NCI-H1417 (cell line): ENCODE measurements at regions not wholly inside any gene's neighbourhood (a gene's known extent, or its start where the extent isn't known, plus 50 kb on each side); places are given as distances from the start of the nearest gene placed in this dataset.
"Not testable (repeated sequence)": the region's sequence is repeated elsewhere in the genome, so short reads cannot be mapped to it uniquely, and the experiment has no call there.

Experiments
- DNase-seq, 3 experiments: peaks; one replicate each; lab custom pipeline; 2025; lab: John Stamatoyannopoulos, UW

DNA sequence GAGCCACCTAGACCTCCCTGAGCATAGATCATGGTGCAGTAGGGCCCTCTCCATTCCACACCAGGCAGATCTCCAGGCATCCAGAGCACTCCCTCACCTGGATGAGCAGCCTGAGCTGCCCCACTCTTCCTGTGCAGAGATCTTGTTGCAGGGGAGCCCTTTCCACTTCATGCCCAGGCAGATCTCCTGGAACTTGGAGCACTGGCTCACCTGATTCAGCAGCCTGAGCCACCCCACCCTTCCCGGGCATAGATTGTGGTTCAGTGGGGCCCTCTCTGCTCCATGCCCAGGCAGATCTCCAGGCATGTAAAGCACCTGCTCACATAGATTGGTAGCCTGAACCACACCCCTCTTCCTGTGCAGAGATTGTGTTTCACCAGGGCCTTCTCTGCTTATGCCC lies 78.0 kb downstream of the SEC16B start:
- no peak for DNase-seq

DNA sequence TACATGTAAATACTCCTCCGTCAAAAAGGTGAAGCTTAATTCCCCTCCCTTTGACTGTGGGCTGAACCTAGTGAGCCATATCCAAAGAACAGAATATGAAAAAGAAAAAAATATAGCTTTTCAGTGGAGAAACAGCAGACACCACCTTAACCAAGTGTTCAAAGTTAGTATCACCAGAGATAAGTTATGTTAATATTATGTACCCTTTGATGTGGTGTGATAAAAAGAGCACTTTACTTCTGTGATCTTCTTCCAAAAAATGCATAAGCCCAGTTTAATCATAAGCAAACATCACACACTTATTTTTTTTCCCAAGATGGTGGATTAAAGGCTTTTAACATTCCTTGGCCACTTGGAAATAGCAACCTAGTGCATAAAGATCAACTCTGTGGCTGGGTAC lies 79.4 kb downstream of the SEC16B start:
- no peak for DNase-seq

DNA sequence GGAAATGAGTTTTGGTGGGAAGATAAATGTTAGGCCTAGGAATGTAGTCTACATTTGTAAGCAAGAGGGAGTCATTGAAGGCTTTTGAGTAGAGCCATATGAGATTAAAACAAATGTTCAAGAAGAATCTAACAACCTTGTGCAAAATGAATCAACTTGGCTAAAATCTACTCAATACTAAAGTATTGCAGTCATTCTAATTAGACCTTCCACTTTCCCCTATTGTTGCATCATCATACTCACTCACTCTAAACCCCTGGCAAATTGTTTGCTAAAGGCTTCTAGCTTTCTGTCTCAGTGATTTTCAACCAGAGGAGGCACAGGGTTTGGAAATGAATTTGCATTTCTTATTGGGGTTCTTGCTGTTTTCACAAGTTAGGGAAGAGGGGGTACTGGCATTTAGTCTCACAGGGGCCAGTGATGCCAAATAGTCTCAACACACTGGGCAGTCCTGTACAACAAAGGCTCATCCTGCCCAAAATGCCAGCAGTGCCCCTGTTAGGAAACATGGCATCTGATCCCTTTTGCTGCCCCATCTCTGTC lies 85.3 kb downstream of the SEC16B start:
- DNase-seq: no peak

DNA sequence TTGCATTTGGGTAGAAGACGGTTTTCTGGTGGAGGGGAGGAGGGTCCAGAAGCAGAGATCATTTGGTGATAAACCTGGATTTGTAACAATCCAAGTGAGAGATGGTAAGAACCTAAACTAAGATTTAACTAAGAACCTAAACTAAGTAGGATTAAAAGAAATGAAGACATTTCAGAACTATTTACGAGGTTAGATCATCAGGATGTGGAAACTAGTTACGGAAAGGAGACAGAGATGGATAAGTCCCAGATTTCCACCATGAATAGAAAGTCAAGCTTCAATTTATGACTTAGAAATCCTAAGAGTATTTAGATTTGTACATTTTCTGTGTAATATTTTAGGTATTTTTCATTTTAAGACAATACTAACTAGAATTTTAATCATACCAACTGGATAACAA lies 86.3 kb downstream of the SEC16B start:
- DNase-seq: no peak

DNA sequence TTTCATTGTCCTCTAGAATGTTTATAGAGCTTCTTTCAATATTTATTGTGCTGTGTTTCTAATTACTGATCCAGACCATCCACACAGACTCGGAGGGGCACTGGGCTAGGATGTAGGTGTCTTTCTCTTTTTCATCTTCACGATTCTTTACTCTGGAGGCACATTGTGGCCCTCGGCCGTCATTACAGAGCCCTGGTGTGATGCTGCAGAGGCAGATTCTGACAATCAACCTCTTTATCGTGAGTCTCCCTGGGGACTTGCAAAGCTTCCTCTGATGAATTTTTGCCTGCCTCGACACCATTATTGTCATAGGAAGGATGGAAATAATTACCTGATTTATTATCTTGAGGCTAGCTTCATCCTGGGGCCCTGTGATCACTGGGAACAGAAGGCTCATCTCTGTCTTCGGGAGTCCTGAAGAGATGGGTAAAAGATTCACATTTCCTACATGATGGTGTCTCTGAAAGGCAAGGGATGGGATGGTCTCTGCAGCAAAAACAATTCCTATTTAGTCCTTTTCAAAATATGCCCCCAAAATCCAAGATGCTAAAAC lies 89.4 kb downstream of the SEC16B start:
- peak in 2 of 3 experiments; percentile 34 to 44 for DNase-seq

DNA sequence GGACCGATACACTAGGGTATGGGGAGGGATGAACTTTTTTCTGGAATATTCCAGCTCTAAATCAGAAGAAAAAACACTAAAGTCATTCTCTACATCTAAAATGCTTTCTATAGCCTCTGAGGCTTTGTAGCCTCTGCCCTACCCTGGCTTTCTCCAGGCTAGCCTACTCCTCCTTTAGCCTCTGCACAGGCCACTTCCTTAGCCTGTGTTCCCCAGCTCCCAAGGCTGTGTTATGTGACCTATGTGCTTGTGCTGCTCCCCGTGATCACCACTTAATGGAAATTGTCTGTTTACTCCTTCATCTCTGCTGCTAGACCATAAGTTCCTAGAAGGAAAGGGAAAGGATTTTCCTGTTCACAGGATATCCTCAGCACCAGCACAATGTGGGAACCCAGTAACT lies 92.8 kb downstream of the SEC16B start:
- no peak for DNase-seq

DNA sequence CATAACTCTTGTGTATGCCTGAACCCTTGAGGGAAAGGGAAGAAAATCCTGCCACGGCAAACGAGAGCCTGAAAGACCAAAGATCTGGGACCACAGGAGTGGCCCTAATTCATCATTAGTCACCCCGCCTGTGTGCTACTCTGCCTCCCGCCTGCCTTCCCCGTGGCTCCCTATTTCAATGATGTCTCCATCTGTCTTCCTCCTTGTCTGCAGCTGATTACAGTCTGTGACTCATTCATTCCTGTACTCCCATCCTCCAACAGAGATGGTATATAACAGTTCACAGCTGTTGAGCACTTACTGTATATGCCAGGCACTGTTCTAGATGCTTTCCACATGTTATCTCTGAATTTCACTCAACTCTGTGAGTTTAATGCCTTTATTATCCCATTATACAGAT lies 96.6 kb downstream of the SEC16B start:
- peak in 2 of 3 experiments; percentile 15 to 64 for DNase-seq

DNA sequence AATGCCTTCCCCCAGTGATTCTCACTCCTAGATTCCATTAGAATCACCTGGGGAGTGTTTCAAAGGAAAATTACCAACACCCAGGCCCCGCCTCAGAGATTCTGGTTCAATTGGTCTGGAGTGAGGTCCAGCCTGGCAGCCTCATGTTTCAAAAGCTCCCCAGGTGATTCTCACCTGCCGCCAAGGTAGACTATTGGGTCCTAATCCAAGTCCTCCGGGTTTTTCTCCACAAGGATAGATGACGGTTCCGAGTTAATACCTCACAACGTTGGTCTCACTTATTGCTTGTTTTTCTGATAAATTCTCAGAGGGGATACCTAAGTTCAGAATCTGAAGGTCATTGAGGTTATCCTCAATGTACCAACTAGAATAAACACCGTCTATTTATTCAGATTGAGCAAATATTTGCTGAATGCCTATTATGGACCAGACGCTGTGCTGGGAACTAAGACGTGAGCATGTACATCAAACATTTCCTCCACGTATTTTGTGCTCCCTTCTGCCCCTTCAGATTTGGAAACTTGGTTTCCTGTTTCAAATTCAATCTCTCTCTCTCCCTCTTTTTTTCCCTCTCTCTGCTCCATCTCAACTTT lies 97.5 kb downstream of the SEC16B start:
- DNase-seq: peak; percentile 56 to 84 (median 67)

DNA sequence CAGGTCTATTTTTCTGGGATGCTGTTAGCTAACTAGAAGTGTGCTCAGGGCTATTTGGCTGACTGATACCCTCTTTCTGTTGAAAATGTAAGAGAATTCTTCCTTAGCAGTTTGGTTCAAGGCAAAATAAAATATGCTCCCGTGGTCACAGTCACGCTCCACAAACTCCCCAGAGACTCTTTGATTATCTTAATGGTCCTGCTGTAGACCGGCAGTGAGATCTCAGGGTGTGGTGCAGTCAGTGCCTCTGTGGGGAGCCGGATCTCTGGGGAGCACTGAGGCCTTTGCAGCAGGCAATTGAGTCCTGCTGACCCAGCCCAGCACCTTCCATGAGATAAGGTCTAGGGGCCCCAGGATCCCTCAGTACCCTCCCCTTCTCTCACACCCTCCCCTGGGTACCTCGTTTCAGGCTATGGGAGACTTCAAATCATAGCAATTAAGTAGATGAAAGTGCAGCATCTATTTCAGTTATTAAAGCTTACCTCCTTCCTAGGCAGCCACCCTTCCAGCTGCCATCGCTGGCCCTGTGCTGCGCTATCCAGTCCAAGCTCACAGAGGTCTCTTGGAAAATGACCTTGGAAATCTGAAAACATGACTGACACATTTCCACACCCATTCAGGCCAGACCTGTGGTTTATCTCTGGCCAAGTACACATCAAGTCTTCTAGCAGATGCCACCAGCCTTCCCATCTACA lies 98.1 kb downstream of the SEC16B start:
- peak in 1 of 3 experiments; percentile 65 for DNase-seq

DNA sequence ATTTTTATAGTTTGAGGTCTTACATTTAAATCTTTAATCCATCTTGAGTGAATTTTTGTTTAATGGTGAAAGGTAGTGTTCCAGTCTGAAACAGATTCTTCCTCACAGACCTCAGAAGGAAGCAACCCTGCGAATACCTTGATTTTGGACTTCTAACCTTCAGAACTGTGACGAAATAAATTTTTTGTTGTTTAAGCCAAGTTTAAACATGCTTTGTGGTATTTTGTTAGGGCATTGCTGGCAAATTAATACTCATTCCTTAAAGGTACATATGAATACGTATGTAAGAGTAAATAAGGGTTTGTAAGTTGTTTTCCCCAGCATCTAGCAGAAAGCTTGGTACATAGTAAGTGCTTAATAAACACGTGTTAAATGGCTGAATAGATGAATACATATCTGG lies 100.3 kb downstream of the SEC16B start:
- no peak for DNase-seq

DNA sequence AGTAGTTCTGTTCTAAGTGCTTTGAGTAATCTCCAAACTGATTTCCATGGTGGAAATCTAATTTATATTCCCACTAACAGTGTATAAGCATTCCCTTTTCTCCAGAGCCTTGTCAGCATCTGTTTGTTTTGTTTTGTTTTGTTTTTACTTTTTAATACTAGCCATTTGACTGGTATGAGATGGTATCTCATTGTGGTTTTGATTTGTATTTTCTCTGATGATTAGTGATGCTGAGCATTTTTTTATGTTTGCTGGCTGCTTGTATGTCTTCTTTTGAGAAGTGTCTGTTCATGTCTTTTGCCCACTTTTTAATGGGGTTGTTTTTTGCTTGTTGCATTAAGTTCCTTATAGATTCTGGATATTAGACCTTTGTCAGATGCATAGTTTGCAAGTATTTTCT lies 100.8 kb downstream of the SEC16B start:
- not testable (repeated sequence) for DNase-seq

DNA sequence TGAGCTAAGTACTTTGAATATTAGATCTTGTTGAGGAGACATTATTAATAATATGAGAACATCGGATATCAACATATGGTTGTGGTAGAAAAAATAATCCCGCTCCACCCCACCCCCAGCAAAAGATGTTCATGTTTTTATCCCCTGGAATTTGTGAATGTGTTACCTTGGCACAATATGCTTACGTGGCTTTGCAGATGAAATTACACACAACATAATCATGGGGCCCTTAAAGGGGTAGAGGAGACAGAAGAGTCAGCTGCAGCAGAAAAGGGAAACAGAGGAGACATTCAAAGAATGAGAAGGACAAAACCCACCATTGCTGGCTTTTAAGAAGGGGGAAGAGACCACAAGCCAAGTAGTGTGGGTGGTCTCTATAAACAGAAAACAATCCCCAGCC lies 104.1 kb downstream of the SEC16B start:
- no peak for DNase-seq

DNA sequence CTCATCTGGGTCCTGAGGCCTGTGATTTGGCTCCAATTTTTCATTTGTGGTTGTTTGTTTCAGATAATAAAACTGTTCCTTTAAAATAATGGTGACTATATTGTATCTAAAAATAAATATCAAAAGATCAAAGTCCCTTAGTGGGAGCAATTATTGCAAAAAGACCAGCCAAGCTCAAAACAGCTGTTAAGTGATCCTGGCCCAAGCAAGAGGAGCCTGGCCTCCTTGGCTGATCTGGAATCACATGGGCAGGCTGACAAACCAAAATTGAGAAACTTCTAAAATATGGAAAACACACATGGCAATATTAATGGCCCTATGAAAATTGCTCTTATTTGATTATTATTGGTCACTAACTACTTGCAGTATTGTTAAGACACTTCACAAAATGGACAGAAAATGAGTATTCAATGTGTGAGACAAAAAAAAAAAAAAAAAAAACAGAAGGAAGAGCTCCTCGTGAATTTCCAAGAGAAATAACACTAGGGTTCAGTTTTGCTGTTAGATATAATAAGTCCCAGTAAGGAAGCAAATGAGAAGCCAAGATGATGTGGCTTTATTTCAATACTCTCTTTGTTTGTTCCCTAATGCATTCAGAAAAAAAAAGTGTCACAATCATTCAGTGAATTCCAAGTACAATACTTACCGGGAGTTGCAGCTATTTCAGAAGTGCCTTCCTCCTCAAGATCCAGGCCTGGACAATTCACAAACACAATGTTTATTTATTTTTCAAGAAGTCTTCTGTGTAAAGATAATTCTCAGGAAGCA lies 105.1 kb downstream of the SEC16B start:
- no peak for DNase-seq

DNA sequence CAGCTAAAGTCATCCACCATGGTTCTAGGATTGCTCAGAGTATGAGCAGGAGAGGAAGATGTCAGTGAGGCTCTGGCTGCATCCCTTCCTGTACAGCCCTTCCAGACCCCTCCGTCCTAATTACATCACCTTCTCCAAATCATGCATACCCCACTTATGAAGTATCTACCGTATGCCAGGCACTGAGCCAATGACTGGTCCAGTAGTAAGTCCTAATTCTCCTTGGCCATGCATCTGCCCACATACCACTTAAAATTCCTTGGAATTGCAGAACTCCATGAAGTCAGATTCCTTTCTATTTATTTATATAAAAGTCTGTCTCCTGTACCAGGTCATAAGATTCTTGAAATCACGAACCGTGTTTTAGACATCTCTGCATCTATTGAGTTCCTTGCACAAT lies 106.1 kb downstream of the SEC16B start:
- DNase-seq: no peak

DNA sequence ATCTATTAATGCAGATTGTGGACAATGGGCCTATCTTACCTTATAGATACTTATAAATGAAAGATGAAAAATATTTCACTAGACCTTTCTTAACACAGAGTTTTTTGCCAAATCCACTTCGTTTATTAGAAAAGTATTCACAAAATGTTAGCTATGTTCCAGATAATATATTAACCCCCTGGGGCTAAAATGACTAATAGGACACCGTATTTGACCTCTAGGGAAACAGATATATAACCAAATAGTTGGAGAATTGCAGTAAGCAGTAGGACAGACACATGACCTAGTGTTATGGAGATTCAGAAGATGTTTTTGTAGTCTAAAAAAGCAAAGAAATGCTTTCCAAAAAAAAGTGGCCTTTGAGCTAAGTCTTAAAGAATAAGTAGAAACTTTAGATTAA lies 106.9 kb downstream of the SEC16B start:
- DNase-seq: no peak

DNA sequence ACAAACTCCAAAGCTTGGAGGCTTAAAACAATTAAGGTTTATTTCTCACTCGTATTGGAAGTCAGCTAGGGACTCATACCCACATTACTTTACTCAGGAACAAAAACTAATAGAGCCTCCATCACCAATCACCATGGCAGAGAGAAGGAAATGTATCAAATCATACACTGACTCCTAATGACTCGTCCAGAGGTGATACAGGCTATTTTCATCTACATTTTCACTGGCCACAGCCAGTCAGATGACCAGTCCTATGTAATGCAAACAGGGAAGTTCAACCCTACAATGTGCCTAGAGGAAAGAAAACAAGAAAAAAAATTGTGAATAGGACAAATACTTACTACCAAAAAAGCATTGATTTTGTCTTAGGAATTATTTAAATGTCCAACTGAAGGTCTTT lies 110.3 kb downstream of the SEC16B start:
- no peak for DNase-seq

DNA sequence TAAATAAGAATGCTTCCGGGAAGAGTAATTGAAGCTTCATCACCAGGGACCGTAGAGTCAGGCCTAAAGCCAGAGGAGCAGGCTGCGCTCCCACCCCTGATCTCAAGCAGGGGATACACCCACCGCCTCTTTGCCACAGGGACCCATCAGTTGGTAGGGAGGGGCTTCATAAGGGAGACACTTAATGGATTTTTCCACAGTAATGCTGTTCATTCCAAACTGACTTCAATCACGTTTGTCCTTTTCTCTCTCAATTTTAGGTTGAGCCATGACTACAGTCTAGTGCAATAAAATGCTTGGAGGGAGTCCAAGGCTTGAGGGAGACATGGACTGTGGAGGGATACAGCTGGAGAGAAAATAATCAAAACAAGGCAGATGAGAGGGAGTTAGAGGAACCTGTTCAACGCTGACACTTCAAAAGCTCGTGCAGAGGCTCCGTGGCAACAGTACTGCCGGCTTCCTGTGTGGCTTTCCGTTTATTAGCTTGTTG lies 111.5 kb downstream of the SEC16B start:
- peak; percentile 8 to 88 (median 67) for DNase-seq

DNA sequence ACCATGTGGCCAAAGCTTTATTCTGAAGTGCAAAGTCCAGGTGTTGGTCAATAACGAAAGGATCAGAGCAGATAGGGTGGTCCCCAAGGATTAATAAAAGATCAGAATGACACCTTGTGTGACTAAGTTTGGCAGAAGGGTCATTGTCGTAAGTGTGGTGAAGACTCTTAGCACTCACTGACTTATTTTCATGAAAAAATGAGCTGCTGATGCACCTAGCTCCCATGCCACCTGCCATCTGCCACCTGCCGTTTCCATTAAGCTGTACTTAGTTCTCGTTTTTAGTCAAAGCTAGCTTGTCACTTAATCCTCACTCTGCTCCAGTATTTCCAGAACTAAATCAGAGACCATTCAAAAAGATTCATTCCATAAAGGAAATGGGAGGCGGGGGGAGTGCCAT lies 112.6 kb downstream of the SEC16B start:
- DNase-seq: peak in 2 of 3 experiments; percentile 23 to 100

DNA sequence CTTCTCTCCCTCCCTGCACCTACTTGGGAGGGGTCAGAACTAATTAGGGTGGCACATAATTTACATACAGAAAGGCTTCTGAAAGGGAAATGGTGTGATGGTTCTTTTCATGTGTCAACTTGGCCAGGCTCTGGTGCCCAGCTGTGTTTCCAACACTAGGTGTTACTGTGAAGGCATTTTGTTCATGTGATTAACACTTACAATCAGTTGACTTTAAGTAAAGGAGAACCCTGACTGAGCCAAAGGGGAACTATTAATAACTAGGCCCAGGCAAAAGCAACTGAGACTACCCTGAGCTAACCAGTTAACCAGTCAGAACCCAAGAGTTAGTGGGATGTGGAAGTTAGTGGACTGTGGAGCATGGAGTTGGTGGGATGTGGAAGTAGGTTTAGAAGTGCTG lies 114.9 kb downstream of the SEC16B start:
- DNase-seq: no peak

DNA sequence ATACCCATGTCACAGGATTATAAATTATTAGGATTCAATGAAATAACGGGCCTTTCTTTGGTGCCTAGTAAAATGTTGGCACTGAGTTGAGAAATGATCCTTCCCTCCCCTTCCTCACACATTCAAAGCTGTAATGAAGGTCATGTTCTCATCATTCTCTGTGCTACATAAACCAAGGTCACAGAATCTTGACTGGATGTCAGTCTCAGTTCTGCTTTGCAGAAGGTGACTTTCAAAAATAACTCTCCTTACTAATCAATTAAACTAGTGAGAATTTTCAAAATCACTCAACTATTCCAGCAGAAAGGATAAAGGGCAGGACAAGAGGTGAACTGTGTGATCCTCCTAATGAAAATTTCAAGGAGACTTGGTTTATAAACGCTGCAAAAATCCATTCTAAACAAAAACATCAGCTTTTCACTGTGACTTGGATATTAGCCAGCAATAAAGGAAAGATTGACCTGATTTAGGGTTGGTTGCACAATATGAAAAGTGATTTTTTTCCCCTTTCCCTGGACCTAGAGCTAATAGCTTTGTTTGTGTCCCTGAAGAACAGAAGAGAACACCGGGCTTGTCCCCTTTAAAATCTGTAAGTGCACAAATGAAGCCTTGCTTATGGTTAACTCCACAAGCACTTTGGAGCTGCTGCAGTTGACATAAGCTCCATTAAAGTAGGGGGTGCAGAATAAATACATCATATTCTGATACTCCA lies 120.1 kb downstream of the SEC16B start:
- DNase-seq: peak in 2 of 3 experiments; percentile 20 to 84

DNA sequence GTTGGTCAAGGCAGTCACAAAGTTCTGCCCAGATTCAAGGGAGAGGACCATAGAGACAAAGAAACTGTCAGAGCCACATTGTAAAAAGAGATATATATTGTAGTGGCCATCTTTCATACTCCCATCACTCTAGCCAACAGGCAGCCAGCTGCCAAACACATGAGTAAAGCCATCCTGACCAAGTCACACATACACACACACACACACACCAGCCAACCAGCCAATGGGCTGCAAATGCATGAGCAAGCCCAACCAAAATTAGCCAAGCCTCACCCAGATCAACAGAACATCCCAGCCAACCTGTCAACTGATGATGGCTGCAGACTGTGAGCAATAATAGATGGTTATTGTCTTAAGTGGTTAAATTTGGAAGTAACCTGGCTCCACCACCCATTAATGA lies 120.7 kb downstream of the SEC16B start:
- peak in 1 of 3 experiments; percentile 52 for DNase-seq

DNA sequence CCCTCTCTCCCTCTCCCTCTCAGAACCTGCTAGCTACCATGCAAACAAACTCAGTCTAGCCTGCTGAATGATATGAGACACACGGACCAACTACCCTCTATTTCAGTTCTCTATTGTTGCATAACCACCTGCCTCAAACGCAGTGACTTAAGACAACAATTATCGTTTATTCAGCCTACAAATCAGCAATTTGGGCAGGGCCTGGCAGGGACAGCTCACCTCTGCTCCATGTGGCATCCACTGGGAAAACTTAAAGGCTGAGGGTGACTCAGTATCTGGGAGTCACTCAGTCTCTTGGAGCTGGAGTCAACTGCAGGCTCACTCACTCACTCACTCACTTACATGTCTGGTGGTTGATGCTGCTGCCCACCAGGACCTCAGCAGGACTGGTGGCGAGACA lies 121.3 kb downstream of the SEC16B start:
- DNase-seq: peak in 1 of 3 experiments; percentile 14
